Immature natural killer cell (primary cell): ENCODE measurements at regions not wholly inside any gene's neighbourhood (a gene's known extent, or its start where the extent isn't known, plus 50 kb on each side); places are given as distances from the start of the nearest gene placed in this dataset.
"Not testable (repeated sequence)": the region's sequence is repeated elsewhere in the genome, so short reads cannot be mapped to it uniquely, and the experiment has no call there.

Experiments
- DNase-seq, 3 donors: peaks; one replicate each; pipeline ENCODE4 v3.0.0; 2022; ENCODE audit warnings: mixed read lengths in 1 of 3
- H3K27ac Mint-ChIP-seq, 6 donors: one replicate each; pipeline ENCODE4 v1.8.0; 2020; ENCODE audit warnings: mixed read lengths in 6 of 6, mild to moderate bottlenecking in 5 of 6, inconsistent platforms in 4 of 6, moderate library complexity in 3 of 6
- H3K27me3 Mint-ChIP-seq, 3 donors: one replicate each; pipeline ENCODE4 v1.8.0; 2020 to 2021; ENCODE audit warnings: low read depth in 3 of 3, mild to moderate bottlenecking in 3 of 3, mixed read lengths in 3 of 3, moderate library complexity in 3 of 3, inconsistent platforms in 1 of 3
- H3K36me3 Mint-ChIP-seq, 3 donors: one replicate each; pipeline ENCODE4 v1.8.0; 2020; ENCODE audit warnings: mixed read lengths in 3 of 3, inconsistent platforms in 2 of 3, mild to moderate bottlenecking in 2 of 3
- H3K4me1 Mint-ChIP-seq, 2 donors: one replicate each; pipeline ENCODE4 v1.8.0; 2020; ENCODE audit warnings: inconsistent platforms in 2 of 2, mild to moderate bottlenecking in 2 of 2, mixed read lengths in 2 of 2, moderate library complexity in 1 of 2
- H3K4me3 Mint-ChIP-seq, 5 donors: one replicate each; pipeline ENCODE4 v1.8.0; 2020; ENCODE audit warnings: mild to moderate bottlenecking in 5 of 5, mixed read lengths in 5 of 5, inconsistent platforms in 3 of 5, moderate library complexity in 3 of 5
- H3K9me3 Mint-ChIP-seq, 6 donors: one replicate each; pipeline ENCODE4 v1.8.0; 2020; ENCODE audit warnings: mild to moderate bottlenecking in 6 of 6, mixed read lengths in 6 of 6, inconsistent platforms in 4 of 6, moderate library complexity in 3 of 6

DNA sequence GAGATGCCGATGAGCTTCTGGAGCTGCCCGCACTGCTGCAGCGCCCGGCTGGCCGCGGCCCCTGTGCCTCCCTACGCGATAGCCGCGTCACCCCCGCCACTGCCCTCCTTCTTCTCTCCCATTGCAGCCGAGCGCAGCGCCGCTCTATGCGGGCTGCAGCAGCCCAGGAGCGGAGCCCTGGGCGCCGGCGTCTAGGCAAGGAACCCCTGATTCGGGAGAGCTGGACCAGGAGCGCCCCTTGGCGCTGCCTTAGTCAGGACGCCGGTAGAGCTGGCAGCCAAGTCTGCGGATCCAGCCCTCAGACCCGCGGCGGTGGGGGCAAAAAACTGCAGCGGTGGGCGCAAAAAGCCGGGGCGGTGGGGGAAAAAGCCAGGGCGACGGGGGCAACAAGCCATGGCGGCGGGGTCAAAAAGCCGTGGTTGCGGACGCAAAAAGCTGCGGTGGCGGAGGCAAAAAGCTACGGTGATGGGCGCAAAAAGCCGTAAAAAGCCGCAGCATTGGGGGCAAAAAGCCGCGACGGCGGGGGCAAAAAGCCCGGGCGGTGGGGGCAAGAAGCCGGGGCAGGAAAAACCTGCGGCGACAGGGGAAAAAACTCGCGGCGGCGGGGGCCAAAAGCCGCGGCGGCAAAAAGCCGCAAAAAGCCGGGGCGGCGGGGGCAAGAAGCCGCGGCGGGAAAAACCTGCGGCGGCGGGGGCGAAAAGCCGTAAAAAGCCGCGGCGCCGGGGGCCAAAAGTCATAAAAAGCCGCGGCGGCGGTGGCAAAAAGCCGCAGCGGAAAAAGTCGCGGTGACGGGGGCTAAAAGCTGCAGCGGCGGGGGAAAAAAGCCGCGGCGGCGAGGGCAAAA lies 1668.6 kb downstream of the RPIA start:
- not testable (repeated sequence) for H3K9me3 Mint-ChIP-seq, H3K4me1 Mint-ChIP-seq, DNase-seq, H3K4me3 Mint-ChIP-seq, H3K36me3 Mint-ChIP-seq, H3K27me3 Mint-ChIP-seq, H3K27ac Mint-ChIP-seq

DNA sequence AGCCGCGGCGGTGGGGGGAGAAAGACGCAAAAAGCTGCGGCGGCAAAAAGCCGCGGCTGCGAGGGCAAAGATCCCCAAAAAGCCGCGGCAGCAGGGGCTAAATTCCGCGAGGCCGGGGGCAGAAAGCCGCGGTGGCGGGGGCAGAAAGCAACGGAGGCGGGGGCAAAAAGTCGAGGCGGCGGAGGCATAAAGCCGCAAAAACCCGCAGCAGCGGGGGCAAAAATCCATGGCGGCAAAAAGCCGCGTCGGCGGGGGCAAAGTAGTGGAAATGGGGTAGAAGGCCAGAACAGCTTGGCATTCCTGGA lies 1669.2 kb downstream of the RPIA start:
- not testable (repeated sequence) for H3K4me1 Mint-ChIP-seq, H3K36me3 Mint-ChIP-seq, H3K9me3 Mint-ChIP-seq, H3K27ac Mint-ChIP-seq, DNase-seq, H3K27me3 Mint-ChIP-seq, H3K4me3 Mint-ChIP-seq
